ENCODE measurements at regions not wholly inside any gene's neighbourhood (a gene's known extent, or its start where the extent isn't known, plus 50 kb on each side); places are given as distances from the start of the nearest gene placed in this dataset.

- no peak for TF ChIP-seq NFIC (IDR thresholded peaks at IDR 0.05; ENCODE audit: borderline replicate concordance)
- no peak for TF ChIP-seq IRF3 (IDR thresholded peaks at IDR 0.05; ENCODE audit: low read depth, low read length)
- TF ChIP-seq POLR2AphosphoS5 (IDR thresholded peaks at IDR 0.05; ENCODE audit: low read depth, low read length) = no peak
- TF ChIP-seq CTCF (IDR thresholded peaks at IDR 0.05) = no peak
- no peak for TF ChIP-seq FOSL2 (IDR thresholded peaks at IDR 0.05; ENCODE audit: borderline replicate concordance, low read depth)
- TF ChIP-seq RAD21 (IDR thresholded peaks at IDR 0.05; ENCODE audit: low read length) = no peak
- no peak for TF ChIP-seq GATA2 (CRISPR knock-in tag; IDR thresholded peaks at IDR 0.05)
- TF ChIP-seq REST (IDR thresholded peaks at IDR 0.05; ENCODE audit: low read depth, low read length) = no peak
- no peak for TF ChIP-seq TAF1 (IDR thresholded peaks at IDR 0.05; ENCODE audit: borderline replicate concordance, low read depth, low read length)
- no peak for TF ChIP-seq MEF2A (IDR thresholded peaks at IDR 0.05; ENCODE audit: borderline replicate concordance, low read depth)
- no peak for TF ChIP-seq TEAD4 (IDR thresholded peaks at IDR 0.05; ENCODE audit: borderline replicate concordance, insufficient read depth)
- TF ChIP-seq MXI1 (IDR thresholded peaks at IDR 0.05; ENCODE audit: low read depth, low read length) = no peak
- TF ChIP-seq SMC3 (IDR thresholded peaks at IDR 0.05; ENCODE audit: low read depth, low read length) = no peak
- TF ChIP-seq NRF1 (IDR thresholded peaks at IDR 0.05; ENCODE audit: low read depth, low read length) = no peak
- no peak for TF ChIP-seq JUND (IDR thresholded peaks at IDR 0.05)
- H4K20me1 ChIP-seq (ENCODE audit: insufficient read depth) = no peaks in the 10 kb centered on the region
- CTCF ChIA-PET = no interaction called here
- H3K4me2 ChIP-seq = no peak overlapping the region
- no peak overlapping the region for H3K9ac ChIP-seq
- H3K79me2 ChIP-seq (ENCODE audit: insufficient read depth) = no peaks in the 10 kb centered on the region
- no peak overlapping the region for H2AFZ ChIP-seq (ENCODE audit: low read depth)
- H3K4me3 ChIP-seq (ENCODE audit: low read depth in 2 of 2, low read length in 1 of 2) = no peak overlapping the region
- H3K36me3 ChIP-seq (replicated peaks in 1 of 2; ENCODE audit: control insufficient read depth in 1 of 2, insufficient read depth in 2 of 2, low read length in 1 of 2) = no peaks in the 10 kb centered on the region
- H3K4me1 ChIP-seq (ENCODE audit: control insufficient read depth in 1 of 2, insufficient read depth in 2 of 2, low read depth in 1 of 2, low read length in 1 of 2) = no peaks in the 10 kb centered on the region
- POLR2A ChIA-PET = interaction anchor here (0.6 to 0.9 kb wide), 2 partner anchors 12 to 159 kb away, joined by 3 to 4 read pairs; no protein-coding TSS in a partner anchor
- no peak overlapping the region for H3K27ac ChIP-seq (ENCODE audit: low read depth in 2 of 2, low read length in 1 of 2)
- no peaks in the 10 kb centered on the region for H3F3A ChIP-seq (replicated peaks; ENCODE audit: insufficient read depth)
- no peaks in the 10 kb centered on the region for H3K9me2 ChIP-seq
- H3K9me3 ChIP-seq = no peaks in the 10 kb centered on the region
- DNase-seq = no peak
- no peaks in the 10 kb centered on the region for H3K27me3 ChIP-seq (ENCODE audit: insufficient read depth)
- 32% methylated on average over 3 of the region's 3 CpGs for WGBS (ENCODE audit: low lambda C conversion rate)
Measured at GRCh38 chr7:152583006-152583405, 92.9 kb downstream of the XRCC2 start.

Data from SK-N-SH (cell line).